UCSD-AML1 (cell line): ENCODE measurements at regions not wholly inside any gene's neighbourhood (a gene's known extent, or its start where the extent isn't known, plus 50 kb on each side); places are given as distances from the start of the nearest gene placed in this dataset.

ENCODE experiments used
- DNase-seq: peaks from one replicate; lab custom pipeline; 2025; ENCODE audit not compliant: unreplicated experiment; lab: John Stamatoyannopoulos, UW

DNA sequence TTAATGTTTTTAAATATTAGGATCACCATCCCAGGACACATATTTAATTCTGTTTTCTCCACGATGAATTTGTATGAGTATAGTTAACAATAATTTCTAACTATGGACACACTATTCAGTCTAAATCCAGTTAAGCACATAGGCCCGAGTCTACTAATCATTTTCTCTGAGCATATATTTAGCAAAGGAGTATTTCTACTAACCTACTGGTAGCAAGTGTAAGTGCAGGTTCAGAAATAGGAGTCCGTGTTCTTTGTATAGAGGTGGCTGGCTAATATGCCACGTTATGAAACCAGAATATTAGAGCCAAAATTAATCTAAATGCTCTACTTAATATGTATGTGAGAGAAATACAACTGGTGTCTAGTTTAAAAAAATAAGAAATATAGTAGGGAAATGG is 416.6 kb upstream of the NXPH2 start:
- no peak for DNase-seq

DNA sequence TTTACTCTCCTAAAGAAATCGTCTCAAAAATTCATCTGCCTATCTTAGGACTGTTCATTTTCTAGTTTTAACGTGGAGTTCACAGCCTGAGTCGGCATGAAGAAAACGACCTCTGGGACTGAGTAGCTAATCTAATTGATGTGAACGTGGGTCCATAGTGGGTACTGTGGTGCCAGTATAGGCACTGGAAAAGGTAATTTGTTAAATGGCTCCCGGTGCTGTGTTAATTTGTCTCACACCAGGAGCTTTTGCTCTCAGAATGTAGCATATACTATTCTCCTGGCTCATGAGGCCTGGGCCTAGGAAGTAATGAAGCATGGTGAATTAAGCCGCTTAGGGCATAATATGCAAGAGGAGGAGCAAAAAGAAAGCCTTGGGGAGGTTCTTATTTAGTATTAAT is 414.4 kb upstream of the NXPH2 start:
- DNase-seq, result no peak

DNA sequence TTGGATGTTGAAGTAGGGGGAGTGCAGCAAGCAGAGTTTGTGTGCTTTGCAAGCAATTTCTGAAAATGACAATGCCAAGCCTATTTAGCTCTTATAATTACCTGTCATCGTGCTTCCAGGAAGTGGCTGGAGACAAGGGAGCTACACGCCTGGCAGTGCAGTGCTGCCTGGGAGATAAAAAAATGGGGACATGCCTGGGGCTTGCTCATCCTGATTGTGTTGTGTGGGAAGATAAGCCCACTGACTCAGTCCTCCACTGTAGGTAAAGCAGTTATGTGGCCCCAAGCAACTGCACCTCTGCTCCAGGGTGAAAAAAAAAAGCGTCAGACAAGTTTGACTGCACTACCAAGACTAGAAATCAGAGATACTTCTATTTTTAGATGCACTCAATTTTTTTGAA is 396.9 kb upstream of the NXPH2 start:
- no peak for DNase-seq

GRCh38 chr2:139175510-139175909 is 395.3 kb upstream of the NXPH2 start:
- no peak for DNase-seq

DNA sequence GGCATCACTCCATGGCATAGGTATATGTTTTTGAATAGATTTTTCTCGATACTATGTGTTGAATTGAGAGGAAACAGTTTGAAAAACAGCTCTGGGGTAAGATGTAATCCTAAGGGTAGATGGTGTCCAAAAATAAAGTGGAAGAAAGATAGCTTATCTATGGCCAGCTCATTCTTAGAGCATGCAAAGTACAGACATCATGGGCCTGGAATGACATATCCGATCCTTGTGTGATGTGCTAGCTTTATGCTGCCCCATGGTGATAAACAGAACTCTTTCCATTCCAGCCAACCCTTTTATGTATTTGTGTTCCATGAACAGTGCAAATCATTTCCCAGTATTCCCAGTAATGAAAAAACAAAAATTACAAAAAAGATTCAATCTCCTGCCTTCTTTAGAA is 390.2 kb upstream of the NXPH2 start:
- DNase-seq, result no peak

GRCh38 chr2:139165601-139166000 is 385.4 kb upstream of the NXPH2 start:
- DNase-seq, result no peak

DNA sequence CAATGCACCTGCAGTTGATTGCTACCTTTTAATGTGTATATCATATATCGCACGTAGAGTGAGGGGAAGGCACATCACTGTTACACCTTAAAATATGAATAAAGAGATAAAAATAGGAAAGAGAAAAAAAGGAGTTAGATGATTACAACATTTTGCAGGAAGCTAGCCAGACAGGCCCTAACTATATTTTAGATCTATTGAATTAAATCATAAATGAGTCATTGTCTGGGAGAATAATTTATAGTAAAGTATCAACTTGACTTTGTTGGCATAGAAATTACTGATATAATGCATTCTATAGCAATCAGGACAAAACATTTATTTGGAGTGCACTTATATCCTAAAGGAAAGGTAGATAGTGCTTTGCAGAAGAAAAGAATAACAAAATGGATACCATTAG is 384.9 kb upstream of the NXPH2 start:
- no peak for DNase-seq

DNA sequence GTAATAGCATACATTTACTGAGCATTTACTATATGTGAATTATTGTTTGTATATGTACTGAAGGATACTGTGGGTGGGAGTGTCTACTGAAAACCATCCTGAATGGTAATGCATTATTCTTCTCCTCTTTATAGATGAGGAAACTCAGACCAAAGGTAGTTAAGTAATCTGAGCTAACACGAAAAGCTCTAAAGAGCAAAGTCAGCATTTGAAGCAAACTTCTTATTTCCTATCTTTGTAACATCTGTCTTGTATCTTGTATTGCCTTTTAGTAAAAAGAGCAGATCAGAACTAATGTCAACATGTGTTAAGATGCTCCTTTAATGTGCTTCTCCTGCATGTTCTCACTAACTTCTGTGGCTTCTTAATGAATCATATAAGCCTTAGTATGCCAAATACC is 382.8 kb upstream of the NXPH2 start:
- no peak for DNase-seq

GRCh38 chr2:139162456-139162855 is 382.3 kb upstream of the NXPH2 start:
- no peak for DNase-seq

DNA sequence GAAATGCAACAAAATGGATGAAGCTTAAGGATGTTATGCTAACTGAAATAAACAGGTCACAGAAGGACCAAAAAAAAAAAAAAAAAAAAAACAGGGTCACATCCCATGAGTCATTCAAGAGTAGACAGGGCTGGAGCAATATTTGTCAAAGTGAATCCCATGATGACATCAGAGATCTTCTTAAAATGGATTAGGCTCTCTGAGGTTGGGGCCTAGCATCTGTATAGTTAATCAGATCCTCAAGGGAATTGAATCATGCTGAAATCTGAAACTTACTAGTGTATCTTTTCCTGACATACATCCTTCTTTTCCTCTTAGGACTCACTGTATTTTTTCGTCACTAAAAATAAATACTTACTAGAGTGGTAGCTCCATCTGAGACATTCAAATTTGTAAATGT is 380.6 kb upstream of the NXPH2 start:
- no peak for DNase-seq

DNA sequence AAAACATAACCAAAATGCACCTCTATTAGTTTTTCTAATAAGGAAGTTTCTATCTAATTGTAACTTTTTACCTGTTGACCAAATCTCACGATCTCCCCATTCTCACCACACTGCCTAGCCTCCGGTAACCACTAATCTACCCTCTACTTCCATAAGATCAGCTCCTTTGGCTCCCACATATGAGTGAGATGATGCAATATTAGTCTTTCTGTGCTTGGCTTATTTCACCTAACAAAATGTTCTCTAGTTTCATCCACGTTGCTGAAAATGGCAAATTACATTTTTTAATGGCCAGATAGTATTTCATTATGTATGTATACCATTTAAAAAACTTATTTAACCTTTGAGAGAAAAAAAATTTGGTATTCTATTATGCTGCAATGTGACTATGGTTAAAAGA is 379.0 kb upstream of the NXPH2 start:
- DNase-seq, result no peak

DNA sequence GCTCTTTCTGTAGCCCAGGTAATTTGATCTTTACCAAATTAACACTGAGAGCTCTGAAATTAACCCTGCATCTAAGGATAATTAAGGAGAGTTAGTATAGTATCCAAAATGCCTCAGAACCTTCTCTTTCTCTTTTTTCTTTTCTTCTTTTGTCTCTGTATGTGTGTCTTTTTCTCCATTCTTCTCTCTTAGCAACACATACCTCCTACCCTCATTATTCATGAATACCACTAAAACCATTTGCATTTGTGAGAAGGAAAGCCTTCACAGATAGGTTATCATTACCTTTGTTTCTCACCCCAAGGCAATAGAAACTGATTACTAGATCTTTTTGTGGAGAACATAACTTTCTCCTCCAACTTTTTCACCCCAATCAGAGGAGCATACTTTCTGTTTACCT is 376.5 kb upstream of the NXPH2 start:
- no peak for DNase-seq

DNA sequence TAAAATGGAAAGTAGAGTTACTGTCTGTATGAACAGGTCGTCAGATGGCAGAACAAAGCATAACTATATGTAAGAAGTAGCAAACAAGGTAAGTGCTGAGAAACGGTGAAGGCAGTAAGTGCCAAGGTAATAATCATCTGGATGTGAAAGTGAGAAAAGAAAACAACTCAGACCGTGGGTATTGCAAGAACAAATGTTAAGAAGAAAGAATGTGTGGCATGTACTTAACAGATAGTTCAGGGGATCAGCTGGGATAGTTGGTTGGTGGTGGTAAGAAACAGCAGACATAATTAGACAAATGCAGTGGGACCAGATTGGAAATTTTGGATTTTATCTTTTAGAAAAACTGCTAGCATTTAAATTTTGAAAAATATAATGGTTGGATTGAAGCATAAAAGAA is 375.8 kb upstream of the NXPH2 start:
- DNase-seq, result no peak

DNA sequence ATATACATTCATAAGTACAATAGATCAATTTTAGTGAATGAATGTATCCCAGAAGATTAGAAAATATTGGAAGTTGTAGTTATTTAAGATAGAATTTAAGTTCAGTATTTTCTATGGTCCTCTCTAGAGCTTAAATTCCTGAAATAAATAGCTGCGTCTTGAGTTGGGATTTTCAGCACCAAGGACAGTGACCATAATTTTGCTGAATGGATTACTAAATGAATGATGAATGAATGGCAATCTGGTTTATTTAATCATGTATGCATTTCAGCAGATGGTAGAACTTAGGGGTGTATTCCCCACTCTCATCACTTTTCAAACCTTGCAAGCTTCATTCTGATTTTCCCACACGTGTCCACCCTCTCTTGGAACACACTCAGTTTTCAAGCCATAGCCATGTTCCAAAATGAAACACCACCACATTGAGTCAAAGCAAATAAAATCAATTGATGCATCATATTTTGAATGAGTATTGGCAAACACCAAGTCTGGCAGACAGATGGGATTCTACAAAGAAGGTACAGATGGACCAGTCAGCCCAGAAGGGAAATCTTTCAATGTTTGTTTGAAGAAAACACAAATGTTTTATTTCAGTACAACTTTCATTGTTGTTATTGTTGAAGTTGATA is 362.2 kb upstream of the NXPH2 start:
- no peak for DNase-seq

- DNase-seq, result no peak
Measured at GRCh38 chr2:139124271-139124670, 344.1 kb upstream of the NXPH2 start.

DNA sequence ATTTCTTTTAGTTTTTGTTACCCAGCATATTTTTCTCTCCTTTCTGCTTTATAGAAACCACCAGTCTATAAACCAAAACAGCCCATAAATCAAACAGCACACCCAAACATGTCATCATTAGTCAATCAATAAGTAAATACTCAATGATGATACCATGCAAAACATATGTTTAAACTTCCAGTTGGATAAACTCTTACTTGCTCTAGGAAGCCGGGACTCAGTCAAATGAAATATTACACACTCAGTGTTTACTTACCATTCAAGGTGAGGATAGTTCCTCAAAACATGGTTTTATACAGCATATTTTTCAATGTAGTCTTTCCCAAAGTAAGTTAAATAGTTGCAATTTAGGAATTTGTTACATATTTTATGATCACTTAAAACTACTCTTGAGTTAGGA is 343.6 kb upstream of the NXPH2 start:
- DNase-seq, result no peak

- no peak for DNase-seq
Measured at GRCh38 chr2:139122711-139123158, 342.5 kb upstream of the NXPH2 start.

DNA sequence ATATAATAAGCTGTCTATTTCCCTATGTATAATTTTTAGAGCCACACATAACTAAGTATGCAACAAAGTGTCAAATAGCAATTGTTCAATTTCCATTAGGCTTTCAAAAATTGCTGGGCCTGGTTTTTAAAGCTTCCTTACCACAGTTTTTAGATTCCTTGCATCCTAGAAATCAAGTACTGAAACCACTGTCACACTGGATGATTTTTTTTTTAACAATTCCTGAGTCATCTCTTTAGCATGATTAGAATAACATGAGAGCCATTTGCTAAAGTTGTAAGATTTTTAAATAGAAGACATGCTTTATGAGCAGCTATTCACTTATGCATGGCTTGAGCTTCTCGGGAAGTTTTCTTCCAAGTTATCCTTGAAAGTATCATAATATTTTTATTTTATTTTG is 319.5 kb upstream of the NXPH2 start:
- DNase-seq, result no peak

- DNase-seq, result no peak
Measured at GRCh38 chr2:139098961-139099360, 318.8 kb upstream of the NXPH2 start.

- DNase-seq, result no peak
Measured at GRCh38 chr2:139083121-139083520, 302.9 kb upstream of the NXPH2 start.

GRCh38 chr2:139080244-139080643 is 300.1 kb upstream of the NXPH2 start:
- no peak for DNase-seq

- no peak for DNase-seq
Measured at GRCh38 chr2:139079311-139079710, 299.1 kb upstream of the NXPH2 start.

DNA sequence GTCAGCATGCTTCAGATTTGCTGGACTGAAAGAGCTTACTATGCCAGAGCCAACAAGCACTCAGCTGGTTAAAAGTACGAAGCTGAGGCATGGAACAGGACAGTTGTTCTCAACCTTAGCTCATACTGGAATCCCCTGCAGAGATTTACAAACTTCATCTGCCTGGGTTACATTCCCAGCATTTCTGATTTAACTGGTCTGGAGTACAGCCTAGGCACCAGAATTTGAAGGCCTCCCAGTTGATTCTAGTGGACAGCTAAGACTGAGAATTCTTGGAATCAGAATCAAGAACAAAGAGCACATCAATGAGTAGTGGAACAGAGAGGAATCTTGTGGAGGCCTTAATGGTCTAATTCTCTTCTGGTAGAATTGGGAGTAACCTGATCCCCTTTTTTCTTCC is 298.2 kb upstream of the NXPH2 start:
- no peak for DNase-seq
